ENCODE measurements at regions not wholly inside any gene's neighbourhood (a gene's known extent, or its start where the extent isn't known, plus 50 kb on each side); places are given as distances from the start of the nearest gene placed in this dataset.
A peak's percentile ranks its signal among the peaks of the same experiment; 100 is the strongest.

GRCh38 chr5:6806668-6807067 is 93.4 kb downstream of the TENT4A start:
- no peak for DNase-seq

- DNase-seq, result no peak
Measured at GRCh38 chr5:6808462-6808861, 95.2 kb downstream of the TENT4A start.

- DNase-seq, result no peak
Measured at GRCh38 chr5:6810641-6811405, 97.6 kb downstream of the TENT4A start.

GRCh38 chr5:6812091-6812490 is 98.9 kb downstream of the TENT4A start:
- DNase-seq, result no peak

GRCh38 chr5:6812800-6813731 is 99.8 kb downstream of the TENT4A start:
- no peak for DNase-seq

GRCh38 chr5:6814816-6815215 is 101.6 kb downstream of the TENT4A start:
- no peak for DNase-seq

GRCh38 chr5:6818594-6819511 is 105.6 kb downstream of the TENT4A start:
- peak; percentile 17 for DNase-seq

- no peak for DNase-seq
Measured at GRCh38 chr5:6819521-6819920, 106.3 kb downstream of the TENT4A start.

- peak; percentile 19 for DNase-seq
Measured at GRCh38 chr5:6820851-6821479, 107.7 kb downstream of the TENT4A start.

GRCh38 chr5:6822068-6822467 is 108.8 kb downstream of the TENT4A start:
- no peak for DNase-seq

- no peak for DNase-seq
Measured at GRCh38 chr5:6822556-6823343, 109.5 kb downstream of the TENT4A start.

GRCh38 chr5:6823996-6824395 is 110.8 kb downstream of the TENT4A start:
- DNase-seq, result no peak

GRCh38 chr5:6825678-6826244 is 112.5 kb downstream of the TENT4A start:
- DNase-seq, result no peak

- no peak for DNase-seq
Measured at GRCh38 chr5:6826756-6827155, 113.5 kb downstream of the TENT4A start.

- DNase-seq, result no peak
Measured at GRCh38 chr5:6827526-6828219, 114.4 kb downstream of the TENT4A start.

- peak; percentile 40 for DNase-seq
Measured at GRCh38 chr5:6829150-6829784, 116.0 kb downstream of the TENT4A start.

GRCh38 chr5:6830643-6831239 is 117.5 kb downstream of the TENT4A start:
- DNase-seq, result no peak

- no peak for DNase-seq
Measured at GRCh38 chr5:6831678-6832671, 118.7 kb downstream of the TENT4A start.
